K562 (cell line): ENCODE measurements at regions not wholly inside any gene's neighbourhood (a gene's known extent, or its start where the extent isn't known, plus 50 kb on each side); places are given as distances from the start of the nearest gene placed in this dataset.

Experiments
- ATAC-seq: fragments of 200-7000 bp; cut with Tn5 transposase; 3 replicates; pipeline ENCODE4 v1.9.1; 2020; ENCODE audit warnings: moderate library complexity
- BruUV-seq: library from RNA; stranded (reverse); fragments of 400-500 nt; replicated peaks from 2 replicates; lab custom pipeline; 2021; lab: Mats Ljungman, UMichigan
- CTCF ChIA-PET: fragments of 300-600 bp; formaldehyde crosslinking; extraction: SDS; loops from one replicate; lab custom pipeline; 2021; ENCODE audit warnings: low intra/inter-chr PET ratio; lab: Yijun Ruan, JAX
- POLR2A ChIA-PET: fragments of 300-600, 350-650 bp; sonication (Branson Sonifier 250); formaldehyde crosslinking; extraction: SDS; loops from one replicate; lab custom pipeline; 2021; ENCODE audit warnings: antibody characterized with exemption, inconsistent platforms; lab: Yijun Ruan, JAX
- DNase-seq, 4 experiments: peaks; one replicate each; pipeline versions ENCODE4 v3.0.0 to v3.0.0-alpha.2; 2011 to 2018; ENCODE audit warnings: low spot score in 3 of 4, mixed read lengths in 3 of 4; ENCODE audit errors: extremely low read depth in 1 of 4
- FAIRE-seq: peaks from 2 replicates; lab custom pipeline; 2011; peaks lifted over from hg19 to GRCh38; lab: Jason Lieb, UNC
- H2AFZ ChIP-seq: 2 replicates; pipeline ENCODE4 v1.6.0; 2011; ENCODE audit warnings: low read depth, low read length, control low read depth, inconsistent platforms
- H3K27ac ChIP-seq: fragments of 200-600 bp; 3 replicates; pipeline ENCODE4 v1.8.0; 2011; ENCODE audit warnings: low read depth, mild to moderate bottlenecking, control low read depth, inconsistent platforms, low read length, moderate library complexity, mixed read lengths; ENCODE audit errors: extremely low read depth
- H3K27me3 ChIP-seq, 2 experiments: fragments of 300-600 bp in 1 of 2; 2 replicates in 1 of 2; 3 replicates in 1 of 2; pipeline versions ENCODE4 v1.6.0 to v1.8.0; 2011; ENCODE audit warnings: inconsistent platforms in 2 of 2, low read length in 2 of 2, mild to moderate bottlenecking in 1 of 2, mixed read lengths in 1 of 2, moderate library complexity in 1 of 2; ENCODE audit not compliant: control insufficient read depth in 2 of 2, insufficient read depth in 2 of 2
- H3K36me3 ChIP-seq: fragments of 300-600 bp; 3 replicates; pipeline ENCODE4 v1.8.0; 2011; ENCODE audit warnings: mild to moderate bottlenecking, low read length, inconsistent platforms; ENCODE audit not compliant: control insufficient read depth, insufficient read depth
- H3K4me1 ChIP-seq, 2 experiments: fragments of 200-600 bp in 1 of 2; replicated peaks in 1 of 2; 2 replicates in 1 of 2; 3 replicates in 1 of 2; pipeline versions ENCODE4 v1.5.1 to v1.8.0; 2011; ENCODE audit warnings: inconsistent platforms in 2 of 2, low read length in 2 of 2, mild to moderate bottlenecking in 1 of 2, mixed read lengths in 1 of 2, moderate library complexity in 1 of 2; ENCODE audit not compliant: control insufficient read depth in 2 of 2, insufficient read depth in 2 of 2
- H3K4me2 ChIP-seq: 2 replicates; pipeline ENCODE4 v1.6.1; 2011; ENCODE audit warnings: low read length, control low read depth, inconsistent platforms, mixed read lengths; ENCODE audit not compliant: insufficient read depth
- H3K4me3 ChIP-seq: fragments of 200-600 bp; sonication (generic), shearing (Covaris generic); 2 replicates; pipeline ENCODE4 v1.5.1; 2016; ENCODE audit warnings: control low read depth, inconsistent platforms
- H3K79me2 ChIP-seq: fragments of 200-600 bp; 3 replicates; pipeline ENCODE4 v1.8.0; 2011; ENCODE audit warnings: low read length, inconsistent platforms; ENCODE audit not compliant: control insufficient read depth, insufficient read depth
- H3K9ac ChIP-seq, 2 experiments: 2 replicates each; pipeline versions ENCODE4 v1.6.0 to v1.6.1; 2011; ENCODE audit warnings: low read depth in 2 of 2, low read length in 2 of 2, control low read depth in 1 of 2, inconsistent platforms in 1 of 2, mild to moderate bottlenecking in 1 of 2, mixed read lengths in 1 of 2; ENCODE audit not compliant: insufficient read depth in 1 of 2
- H3K9me1 ChIP-seq: one replicate; pipeline ENCODE4 v1.6.0; 2011; ENCODE audit warnings: inconsistent platforms, mild to moderate bottlenecking, low read length, moderate library complexity; ENCODE audit not compliant: control insufficient read depth, insufficient read depth
- H3K9me3 ChIP-seq: replicated peaks from 2 replicates; pipeline ENCODE4 v1.5.1; 2011; ENCODE audit warnings: low read depth, low read length, inconsistent platforms; ENCODE audit not compliant: control insufficient read depth, insufficient read depth
- H4K20me1 ChIP-seq: replicated peaks from 2 replicates; pipeline ENCODE4 v1.6.1; 2011; ENCODE audit warnings: low read length, inconsistent platforms, mixed read lengths; ENCODE audit not compliant: control insufficient read depth, insufficient read depth
- ATF4 ChIP-seq: fragments of 450-650 bp; formaldehyde crosslinking; IDR thresholded peaks from 2 replicates; pipeline ENCODE4 v1.4.0; 2022; ENCODE audit warnings: mild to moderate bottlenecking, moderate library complexity
- CBX5 ChIP-seq: IDR thresholded peaks from 2 replicates; pipeline ENCODE4 v1.6.1; 2014; ENCODE audit warnings: low read depth, borderline replicate concordance
- CREB5 ChIP-seq: fragments of 250-450 bp; sonication (Bioruptor Pico); IDR thresholded peaks from 2 replicates; pipeline ENCODE4 v1.5.0; 2020; ENCODE audit warnings: mild to moderate bottlenecking
- EHMT2 ChIP-seq: fragments of 450-650 bp; IDR thresholded peaks from 2 replicates; pipeline ENCODE4 v1.6.1; 2018; ENCODE audit warnings: antibody characterized with exemption
- GTF2E2 ChIP-seq: fragments of 200-800 bp; sonication (Bioruptor generic); IDR thresholded peaks from 2 replicates; pipeline ENCODE4 v1.6.1; 2016; ENCODE audit warnings: missing genetic modification characterization, missing compliant biosample characterization
- MIER1 ChIP-seq: fragments of 450-650 bp; IDR thresholded peaks from 2 replicates; pipeline ENCODE4 v1.6.1; 2016; ENCODE audit warnings: antibody characterized with exemption, mild to moderate bottlenecking, low read depth
- PHF8 ChIP-seq: fragments of 200-600 bp; sonication (generic); IDR thresholded peaks from 2 replicates; pipeline ENCODE4 v1.6.1; 2012; ENCODE audit warnings: mixed run types, mild to moderate bottlenecking, inconsistent platforms, low read length, moderate library complexity, borderline replicate concordance
- SMAD3 ChIP-seq: fragments of 450-650 bp; formaldehyde crosslinking; conservative IDR thresholded peaks from 2 replicates; pipeline ENCODE4 v1.4.0; 2020; ENCODE audit warnings: mild to moderate bottlenecking
- VEZF1 ChIP-seq: fragments of 200-800 bp; sonication (Bioruptor generic); IDR thresholded peaks from 2 replicates; pipeline ENCODE4 v1.6.1; 2017; ENCODE audit warnings: missing genetic modification characterization, missing compliant biosample characterization
- ZFP30 ChIP-seq: fragments of 250-450 bp; sonication (Bioruptor Pico); IDR thresholded peaks from 2 replicates; pipeline ENCODE4 v1.8.0; 2022; ENCODE audit warnings: moderate library complexity, mild to moderate bottlenecking, inconsistent platforms, borderline replicate concordance
- ZNF12 ChIP-seq: sonication (generic); formaldehyde crosslinking; IDR thresholded peaks from 2 replicates; pipeline ENCODE4 v1.4.0; 2020; ENCODE audit warnings: mild to moderate bottlenecking, missing genetic modification reagents
- ZNF232 ChIP-seq: sonication (generic); formaldehyde crosslinking; IDR thresholded peaks from 2 replicates; pipeline ENCODE4 v1.8.0; 2022; ENCODE audit warnings: mild to moderate bottlenecking, missing genetic modification reagents
- ZNF263 ChIP-seq: sonication (generic); formaldehyde crosslinking; IDR thresholded peaks from 2 replicates; pipeline ENCODE4 v1.8.0; 2022; ENCODE audit warnings: mild to moderate bottlenecking, missing genetic modification reagents, borderline replicate concordance
- ZNF764 ChIP-seq: fragments of 250-450 bp; sonication (Bioruptor Pico); IDR thresholded peaks from 2 replicates; pipeline ENCODE4 v1.4.0; 2020; ENCODE audit warnings: low read depth, mild to moderate bottlenecking, moderate library complexity
- ZNF780A ChIP-seq: fragments of 250-450 bp; sonication (Bioruptor Pico); IDR thresholded peaks from 2 replicates; pipeline ENCODE4 v1.5.0; 2021; ENCODE audit warnings: mild to moderate bottlenecking
- WGBS: fragments of 100-300 bp; shearing (Covaris generic); methylation state at CpG from one replicate; pipeline ENCODE4 v1.1.6; 2016; ENCODE audit warnings: low coverage, mixed read lengths; ENCODE audit not compliant: insufficient coverage; ENCODE audit errors: missing lambda C conversion rate; 5-methylcytosine and 5-hydroxymethylcytosine counted together
- in situ Hi-C: fragments of 300-500 bp; cut with MboI; formaldehyde crosslinking; loops from 4 replicates; pipeline ENCODE4 v1.15.0; 2018; ENCODE audit warnings: inconsistent platforms, mixed read lengths
- intact Hi-C: fragments of 100-400 bp; cut with micrococcal nuclease; formaldehyde crosslinking; loops from 2 replicates; pipeline ENCODE4 v1.14.2; 2022

- CTCF ChIA-PET = no interaction called here
- 0% methylated on average over 1 of the region's 1 CpG for WGBS
- Histone ChIP-seq H3K4me2 (no peak overlapping the region), H3K9me3 (no peaks in the 10 kb centered on the region), H3K9me1 (no peaks in the 10 kb centered on the region), H3K36me3 (no peaks in the 10 kb centered on the region), H3K27ac (no peak overlapping the region), H3K4me3 (no peak overlapping the region), H3K79me2 (no peaks in the 10 kb centered on the region), H4K20me1 (no peaks in the 10 kb centered on the region), H3K27me3 (no peaks in the 10 kb centered on the region), H3K9ac (no peak overlapping the region), H3K4me1 (no peaks in the 10 kb centered on the region), H2AFZ (no peak overlapping the region)
- DNase-seq = no peak
- intact Hi-C loops = no loop called here
- no peak for ATAC-seq
- POLR2A ChIA-PET = no interaction called here
- no TSS peak for BruUV-seq
- no peak for FAIRE-seq
- TF ChIP-seq PHF8 (no peak), CREB5 (no peak)
- in situ Hi-C loops = no loop called here
These were observed 747.2 kb downstream of the OLFM4 start for GRCh38 chr13:53775807-53776206.

GRCh38 chr13:53778937-53779336 is 750.3 kb downstream of the OLFM4 start:
- Histone ChIP-seq H3K4me1 (no peaks in the 10 kb centered on the region), H3K9ac (no peak overlapping the region), H3K79me2 (no peaks in the 10 kb centered on the region), H3K4me2 (no peak overlapping the region), H3K9me3 (no peaks in the 10 kb centered on the region), H3K36me3 (no peaks in the 10 kb centered on the region), H3K9me1 (no peaks in the 10 kb centered on the region), H3K27me3 (no peaks in the 10 kb centered on the region), H3K27ac (no peak overlapping the region), H4K20me1 (no peaks in the 10 kb centered on the region), H2AFZ (no peak overlapping the region), H3K4me3 (no peak overlapping the region)
- WGBS = 3% methylated on average over 2 of the region's 2 CpGs
- intact Hi-C loops = no loop called here
- DNase-seq = no peak
- FAIRE-seq = no peak
- BruUV-seq = no TSS peak
- ChIA-PET POLR2A (no interaction called here), CTCF (no interaction called here)
- in situ Hi-C loops = no loop called here
- ATAC-seq = no peak
- TF ChIP-seq ATF4 (CRISPR knock-in tag) (no peak), ZFP30 (CRISPR knock-in tag) (no peak), CBX5 (no peak), ZNF764 (CRISPR knock-in tag) (no peak), ZNF12 (CRISPR knock-in tag) (no peak), MIER1 (no peak), GTF2E2 (no peak), SMAD3 (no peak), ZNF232 (CRISPR knock-in tag) (no peak), EHMT2 (no peak), VEZF1 (CRISPR knock-in tag) (no peak), ZNF780A (CRISPR knock-in tag) (no peak), ZNF263 (CRISPR knock-in tag) (no peak)
